GM10248 (cell line): ENCODE measurements at regions not wholly inside any gene's neighbourhood (a gene's known extent, or its start where the extent isn't known, plus 50 kb on each side); places are given as distances from the start of the nearest gene placed in this dataset.

Source experiments
- CTCF ChIA-PET: fragments of 300-600 bp; sonication (Branson Sonifier 250); formaldehyde crosslinking; extraction: SDS; loops from one replicate; lab custom pipeline; 2021; ENCODE audit warnings: antibody characterized with exemption; lab: Yijun Ruan, JAX
- POLR2A ChIA-PET: fragments of 350-650 bp; sonication (Branson Sonifier 250); formaldehyde crosslinking; extraction: SDS; loops from one replicate; lab custom pipeline; 2020; ENCODE audit warnings: antibody characterized with exemption; lab: Yijun Ruan, JAX
- DNase-seq: peaks from one replicate; pipeline ENCODE4 v3.0.0; 2012; ENCODE audit errors: extremely low spot score
- TF ChIP-seq, protein P1 (sequence below): IDR thresholded peaks from 2 replicates; pipeline ENCODE4 v1.5.1; 2012; ENCODE audit warnings: mild to moderate bottlenecking, low read depth; ENCODE audit errors: extremely low read depth, missing control alignments, control extremely low read depth

DNA sequence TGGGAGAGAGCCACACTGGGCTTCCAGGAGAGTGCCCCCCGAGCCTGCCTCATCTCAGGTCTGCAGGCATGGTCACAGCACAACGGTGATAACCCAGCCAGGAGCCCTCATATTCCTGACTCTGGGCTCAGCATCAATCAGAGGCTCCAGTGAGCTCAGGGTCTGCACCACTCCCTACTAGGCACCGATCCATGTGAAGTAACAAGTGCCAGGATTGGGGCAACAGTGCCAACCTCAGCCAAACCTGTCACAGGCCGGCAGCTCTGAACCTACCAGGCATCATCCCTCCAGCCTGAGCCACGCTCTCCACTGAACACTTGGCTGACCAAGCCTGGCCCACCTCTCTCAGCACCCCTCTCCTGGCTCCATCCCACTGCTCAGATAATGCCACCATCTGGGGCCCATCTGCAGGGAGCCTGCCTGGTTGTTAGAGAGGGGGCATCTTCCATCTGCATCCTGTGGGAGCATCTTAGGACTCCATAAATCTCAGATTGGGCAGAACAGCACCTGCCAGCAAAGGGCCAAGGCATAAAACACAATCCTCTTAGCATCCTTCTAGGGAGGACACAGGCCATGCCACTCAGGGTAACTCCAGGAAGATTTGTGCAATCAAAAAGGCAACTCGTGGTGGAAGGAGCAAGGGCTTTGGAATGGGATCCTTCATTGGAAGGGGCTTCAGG lies 213.7 kb upstream of the CSF3R start:
- POLR2A ChIA-PET: no interaction called here
- TF ChIP-seq, protein P1, sequence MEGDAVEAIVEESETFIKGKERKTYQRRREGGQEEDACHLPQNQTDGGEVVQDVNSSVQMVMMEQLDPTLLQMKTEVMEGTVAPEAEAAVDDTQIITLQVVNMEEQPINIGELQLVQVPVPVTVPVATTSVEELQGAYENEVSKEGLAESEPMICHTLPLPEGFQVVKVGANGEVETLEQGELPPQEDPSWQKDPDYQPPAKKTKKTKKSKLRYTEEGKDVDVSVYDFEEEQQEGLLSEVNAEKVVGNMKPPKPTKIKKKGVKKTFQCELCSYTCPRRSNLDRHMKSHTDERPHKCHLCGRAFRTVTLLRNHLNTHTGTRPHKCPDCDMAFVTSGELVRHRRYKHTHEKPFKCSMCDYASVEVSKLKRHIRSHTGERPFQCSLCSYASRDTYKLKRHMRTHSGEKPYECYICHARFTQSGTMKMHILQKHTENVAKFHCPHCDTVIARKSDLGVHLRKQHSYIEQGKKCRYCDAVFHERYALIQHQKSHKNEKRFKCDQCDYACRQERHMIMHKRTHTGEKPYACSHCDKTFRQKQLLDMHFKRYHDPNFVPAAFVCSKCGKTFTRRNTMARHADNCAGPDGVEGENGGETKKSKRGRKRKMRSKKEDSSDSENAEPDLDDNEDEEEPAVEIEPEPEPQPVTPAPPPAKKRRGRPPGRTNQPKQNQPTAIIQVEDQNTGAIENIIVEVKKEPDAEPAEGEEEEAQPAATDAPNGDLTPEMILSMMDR: no peak
- CTCF ChIA-PET: interaction anchor here (0.9 kb wide), 1 partner anchor 168 kb away, joined by 3 read pairs; no protein-coding TSS in a partner anchor
- no peak for DNase-seq

DNA sequence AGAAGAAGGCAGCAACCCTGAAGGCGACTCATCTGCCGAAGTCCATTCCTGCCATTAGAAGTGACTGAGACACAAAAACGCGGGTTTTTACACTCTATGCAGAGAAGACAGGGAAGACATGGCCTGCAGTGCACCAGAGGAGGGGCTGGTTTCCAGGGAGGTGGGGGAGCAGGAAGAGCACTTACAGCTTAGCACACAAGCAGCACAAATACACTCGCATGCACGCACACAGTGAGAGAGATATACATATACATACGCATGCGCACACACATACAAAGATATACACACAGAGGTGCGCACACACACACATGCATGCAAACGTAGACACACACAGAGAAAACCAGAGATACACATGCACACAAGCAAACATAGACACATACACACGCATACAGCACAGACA lies 210.9 kb upstream of the CSF3R start:
- POLR2A ChIA-PET: no interaction called here

DNA sequence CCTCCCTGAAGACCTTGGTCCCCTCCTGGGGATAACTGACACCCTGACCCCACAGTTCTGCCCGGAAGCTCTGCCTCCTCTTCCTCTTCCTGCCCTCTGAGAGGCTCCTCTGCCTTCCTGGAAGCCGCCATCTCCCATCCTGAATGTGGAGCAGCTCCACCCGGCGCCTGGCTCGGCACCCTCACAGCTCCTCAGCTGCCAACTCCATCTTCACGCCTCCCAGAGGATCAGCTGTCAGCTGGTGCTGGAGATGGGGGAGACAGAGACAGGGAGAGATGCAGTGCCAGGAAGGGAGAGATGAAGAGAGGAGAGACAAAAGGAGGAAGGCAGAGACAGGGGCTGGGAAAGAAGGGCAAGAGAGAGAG lies 210.4 kb upstream of the CSF3R start:
- TF ChIP-seq, protein P1: no peak
- ChIA-PET POLR2A (no interaction called here), CTCF (interaction anchor here (1.1 kb wide), 1 partner anchor 43 kb away, joined by 3 read pairs; no protein-coding TSS in a partner anchor)
- DNase-seq: no peak

More for the DNA sequence above, 210.9 kb upstream of the CSF3R start:
- CTCF ChIA-PET: interaction anchor here (1.1 kb wide), 1 partner anchor 44 kb away, joined by 3 read pairs; no protein-coding TSS in a partner anchor
- TF ChIP-seq, protein P1: no peak
- no peak for DNase-seq

DNA sequence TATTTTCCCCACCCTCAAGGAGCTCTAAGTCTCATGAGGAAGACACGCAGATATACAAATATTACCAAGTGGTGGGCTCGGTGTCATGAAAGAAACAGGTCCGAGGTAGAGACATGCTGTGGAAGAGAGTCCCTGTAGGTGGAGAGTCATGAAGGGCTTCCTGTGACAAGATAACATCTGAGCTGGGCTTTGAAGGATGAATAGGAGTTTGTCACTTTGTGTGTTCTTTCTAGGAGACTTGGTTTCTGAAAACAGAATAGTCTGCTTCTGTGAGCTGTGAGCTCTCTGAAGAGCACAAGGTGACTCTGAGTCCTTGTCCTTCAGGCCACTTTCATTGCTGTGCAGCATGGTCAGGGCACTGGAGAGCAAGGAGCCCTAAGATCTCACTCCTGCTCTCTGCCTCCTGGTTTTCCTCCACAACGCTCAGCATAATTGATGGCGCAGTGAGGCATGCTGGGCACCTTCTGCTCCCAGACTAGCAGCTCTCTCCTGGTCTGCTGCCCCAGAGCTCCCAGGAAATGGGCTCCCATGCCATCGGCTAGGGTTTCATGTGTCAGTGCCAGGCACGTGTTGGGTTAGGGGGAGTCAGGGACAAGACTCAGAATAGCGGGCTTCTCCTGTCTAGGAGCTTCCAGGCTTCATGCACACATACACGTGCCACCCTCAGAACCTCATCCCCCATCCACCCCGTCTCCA lies 209.9 kb upstream of the CSF3R start:
- TF ChIP-seq, protein P1: no peak
- ChIA-PET POLR2A (no interaction called here), CTCF (interaction anchor here (1.1 kb wide), 1 partner anchor 43 kb away, joined by 3 read pairs; no protein-coding TSS in a partner anchor)
- DNase-seq: no peak

DNA sequence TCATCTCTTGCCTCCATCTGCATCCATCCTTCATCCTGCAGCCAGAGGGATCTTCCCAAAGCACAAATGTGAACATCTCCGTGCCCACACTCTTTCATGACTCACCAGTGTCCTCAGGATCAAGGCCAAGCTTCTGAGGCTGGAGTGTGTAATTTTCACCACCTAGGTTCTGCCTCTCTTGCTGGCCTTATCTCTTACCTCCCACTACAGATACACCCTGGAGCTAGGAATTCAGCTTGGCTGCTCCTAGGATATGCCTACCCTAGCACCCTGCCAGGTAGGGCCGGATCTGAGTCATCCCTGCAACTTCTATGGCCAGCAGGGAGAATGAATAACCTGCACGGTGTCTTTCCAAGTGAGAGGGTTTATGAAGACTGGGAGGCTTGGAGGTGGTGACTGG lies 208.7 kb upstream of the CSF3R start:
- ChIA-PET POLR2A (no interaction called here), CTCF (no interaction called here)
- TF ChIP-seq, protein P1: no peak
- DNase-seq: no peak

DNA sequence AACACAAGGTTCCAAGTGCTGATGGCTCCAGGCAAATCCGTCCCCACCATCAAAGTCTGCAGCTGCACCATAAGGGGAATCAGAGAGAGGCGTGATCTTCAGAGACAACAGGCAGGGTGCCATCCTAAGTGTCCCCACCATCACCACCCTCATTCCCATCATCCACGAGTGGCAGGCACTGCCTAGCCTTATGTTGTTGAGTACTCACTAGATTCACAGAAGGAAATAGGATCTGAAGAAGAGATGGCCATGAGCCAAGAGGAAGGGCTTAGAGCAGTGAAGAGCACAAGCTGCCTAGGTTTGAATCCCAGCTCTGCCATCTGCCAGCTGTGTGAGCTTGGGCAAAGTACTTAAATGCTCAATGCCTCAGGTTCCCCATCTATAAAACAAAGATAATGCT lies 207.3 kb upstream of the CSF3R start:
- TF ChIP-seq, protein P1: no peak
- POLR2A ChIA-PET: no interaction called here
- CTCF ChIA-PET: no interaction called here
- no peak for DNase-seq
